22Rv1 (cell line): ENCODE measurements at regions not wholly inside any gene's neighbourhood (a gene's known extent, or its start where the extent isn't known, plus 50 kb on each side); places are given as distances from the start of the nearest gene placed in this dataset.

Experiments used
- CTCF ChIP-seq: fragments of 450-650 bp; IDR thresholded peaks from 2 replicates; pipeline ENCODE4 v1.5.1; 2017; ENCODE audit warnings: mild to moderate bottlenecking
- ZFX ChIP-seq: fragments of 450-650 bp; IDR thresholded peaks from 2 replicates; pipeline ENCODE4 v1.6.1; 2017; ENCODE audit warnings: antibody characterized with exemption, borderline replicate concordance

- no peak for TF ChIP-seq CTCF
- TF ChIP-seq ZFX, result no peak
Measured at GRCh38 chr6:105740946-105741645, 338.2 kb upstream of the PREP start.
